A549 (cell line): ENCODE measurements at regions not wholly inside any gene's neighbourhood (a gene's known extent, or its start where the extent isn't known, plus 50 kb on each side); places are given as distances from the start of the nearest gene placed in this dataset.

ENCODE experiments used
- EP300 ChIP-seq, 2 experiments: fragments of >200 bp; sonication (Bioruptor Twin); formaldehyde crosslinking; IDR thresholded peaks; 2 replicates in 1 of 2; 3 replicates in 1 of 2; pipeline ENCODE4 v1.6.1; 2016 to 2017
- ESRRA ChIP-seq: fragments of 150-350 bp; IDR thresholded peaks from 2 replicates; pipeline ENCODE4 v1.6.1; 2014; ENCODE audit warnings: mild to moderate bottlenecking, low read length, borderline replicate concordance
- MYC ChIP-seq: IDR thresholded peaks from 2 replicates; pipeline ENCODE4 v1.6.1; 2012; ENCODE audit warnings: mild to moderate bottlenecking, inconsistent platforms, low read length, improper control_type of control experiment, borderline replicate concordance
- NFE2L2 ChIP-seq: fragments of 150-350 bp; conservative IDR thresholded peaks from 2 replicates; pipeline ENCODE4 v1.6.1; 2014; ENCODE audit warnings: low read length
- POLR2A ChIP-seq: IDR thresholded peaks from 2 replicates; pipeline ENCODE4 v1.6.1; 2012; ENCODE audit warnings: mild to moderate bottlenecking, low read length
- RAD21 ChIP-seq, 2 experiments: fragments of >200 bp in 1 of 2; sonication (Bioruptor Twin) in 1 of 2; formaldehyde crosslinking in 1 of 2; IDR thresholded peaks in 1 of 2; conservative IDR thresholded peaks in 1 of 2; 2 replicates in 1 of 2; 3 replicates in 1 of 2; pipeline ENCODE4 v1.6.1; 2012 to 2018; ENCODE audit warnings: inconsistent platforms in 1 of 2
- ZC3H11A ChIP-seq: fragments of 450-650 bp; IDR thresholded peaks from 2 replicates; pipeline ENCODE4 v1.6.1; 2014; ENCODE audit warnings: antibody characterized with exemption, mild to moderate bottlenecking
- TF ChIP-seq, protein P1 (sequence below): fragments of >200 bp; sonication (Bioruptor Twin); formaldehyde crosslinking; IDR thresholded peaks from 3 replicates; pipeline ENCODE4 v1.5.1; 2016
- TF ChIP-seq, protein P2 (sequence below): fragments of 150-350 bp; IDR thresholded peaks from 2 replicates; pipeline ENCODE4 v1.6.1; 2014; ENCODE audit warnings: low read depth, mild to moderate bottlenecking, low read length
- TF ChIP-seq, protein P3 (sequence below): IDR thresholded peaks from 2 replicates; pipeline ENCODE4 v1.6.1; 2012; ENCODE audit warnings: low read depth, borderline replicate concordance
- TF ChIP-seq, protein P4 (sequence below): IDR thresholded peaks from 2 replicates; pipeline ENCODE4 v1.6.1; 2012

GRCh38 chr10:3624367-3624766 is 160.6 kb downstream of the KLF6 start:
- no peak for TF ChIP-seq POLR2A
- no peak for TF ChIP-seq EP300 (IDR thresholded peaks at IDR 0.05)
- TF ChIP-seq, protein P1, sequence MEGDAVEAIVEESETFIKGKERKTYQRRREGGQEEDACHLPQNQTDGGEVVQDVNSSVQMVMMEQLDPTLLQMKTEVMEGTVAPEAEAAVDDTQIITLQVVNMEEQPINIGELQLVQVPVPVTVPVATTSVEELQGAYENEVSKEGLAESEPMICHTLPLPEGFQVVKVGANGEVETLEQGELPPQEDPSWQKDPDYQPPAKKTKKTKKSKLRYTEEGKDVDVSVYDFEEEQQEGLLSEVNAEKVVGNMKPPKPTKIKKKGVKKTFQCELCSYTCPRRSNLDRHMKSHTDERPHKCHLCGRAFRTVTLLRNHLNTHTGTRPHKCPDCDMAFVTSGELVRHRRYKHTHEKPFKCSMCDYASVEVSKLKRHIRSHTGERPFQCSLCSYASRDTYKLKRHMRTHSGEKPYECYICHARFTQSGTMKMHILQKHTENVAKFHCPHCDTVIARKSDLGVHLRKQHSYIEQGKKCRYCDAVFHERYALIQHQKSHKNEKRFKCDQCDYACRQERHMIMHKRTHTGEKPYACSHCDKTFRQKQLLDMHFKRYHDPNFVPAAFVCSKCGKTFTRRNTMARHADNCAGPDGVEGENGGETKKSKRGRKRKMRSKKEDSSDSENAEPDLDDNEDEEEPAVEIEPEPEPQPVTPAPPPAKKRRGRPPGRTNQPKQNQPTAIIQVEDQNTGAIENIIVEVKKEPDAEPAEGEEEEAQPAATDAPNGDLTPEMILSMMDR, result no peak
- TF ChIP-seq RAD21 (conservative IDR thresholded peaks at IDR 0.05 in 1 of 2, IDR thresholded peaks at IDR 0.05 in 1 of 2), result no peak
- no peak for TF ChIP-seq MYC
- no peak for TF ChIP-seq ESRRA
- TF ChIP-seq, protein P2, sequence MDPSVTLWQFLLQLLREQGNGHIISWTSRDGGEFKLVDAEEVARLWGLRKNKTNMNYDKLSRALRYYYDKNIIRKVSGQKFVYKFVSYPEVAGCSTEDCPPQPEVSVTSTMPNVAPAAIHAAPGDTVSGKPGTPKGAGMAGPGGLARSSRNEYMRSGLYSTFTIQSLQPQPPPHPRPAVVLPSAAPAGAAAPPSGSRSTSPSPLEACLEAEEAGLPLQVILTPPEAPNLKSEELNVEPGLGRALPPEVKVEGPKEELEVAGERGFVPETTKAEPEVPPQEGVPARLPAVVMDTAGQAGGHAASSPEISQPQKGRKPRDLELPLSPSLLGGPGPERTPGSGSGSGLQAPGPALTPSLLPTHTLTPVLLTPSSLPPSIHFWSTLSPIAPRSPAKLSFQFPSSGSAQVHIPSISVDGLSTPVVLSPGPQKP, result no peak
- TF ChIP-seq, protein P3, sequence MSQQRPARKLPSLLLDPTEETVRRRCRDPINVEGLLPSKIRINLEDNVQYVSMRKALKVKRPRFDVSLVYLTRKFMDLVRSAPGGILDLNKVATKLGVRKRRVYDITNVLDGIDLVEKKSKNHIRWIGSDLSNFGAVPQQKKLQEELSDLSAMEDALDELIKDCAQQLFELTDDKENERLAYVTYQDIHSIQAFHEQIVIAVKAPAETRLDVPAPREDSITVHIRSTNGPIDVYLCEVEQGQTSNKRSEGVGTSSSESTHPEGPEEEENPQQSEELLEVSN, result no peak
- TF ChIP-seq ZC3H11A, result no peak
- TF ChIP-seq NFE2L2, result no peak
- TF ChIP-seq, protein P4, sequence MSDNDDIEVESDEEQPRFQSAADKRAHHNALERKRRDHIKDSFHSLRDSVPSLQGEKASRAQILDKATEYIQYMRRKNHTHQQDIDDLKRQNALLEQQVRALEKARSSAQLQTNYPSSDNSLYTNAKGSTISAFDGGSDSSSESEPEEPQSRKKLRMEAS, result no peak
